Occipital lobe (tissue), 1 donor: ENCODE measurements at regions not wholly inside any gene's neighbourhood (a gene's known extent, or its start where the extent isn't known, plus 50 kb on each side); places are given as distances from the start of the nearest gene placed in this dataset.

ENCODE experiments used
- DNase-seq: peaks from one replicate; lab custom pipeline; 2025; lab: John Stamatoyannopoulos, UW

DNA sequence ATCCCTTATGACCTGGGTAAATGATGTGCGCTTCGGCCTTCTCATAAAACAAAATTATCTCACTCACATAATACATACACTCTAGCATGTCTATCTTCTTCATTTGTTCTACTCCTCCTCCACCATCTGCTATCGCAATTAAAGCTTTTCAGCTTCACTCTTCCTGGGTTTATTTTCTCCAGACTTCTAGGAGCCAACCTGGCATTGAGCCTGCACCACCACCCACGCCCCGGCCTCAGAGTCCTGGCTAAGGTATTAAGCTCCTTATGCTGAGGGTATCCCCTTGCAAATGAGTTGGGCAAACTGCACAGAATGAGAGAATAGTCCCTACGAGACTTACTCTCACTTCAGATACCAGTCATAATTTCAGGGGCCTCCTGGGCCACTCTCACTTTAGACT lies 236.1 kb upstream of the CDH12 start:
- DNase-seq, result no peak

DNA sequence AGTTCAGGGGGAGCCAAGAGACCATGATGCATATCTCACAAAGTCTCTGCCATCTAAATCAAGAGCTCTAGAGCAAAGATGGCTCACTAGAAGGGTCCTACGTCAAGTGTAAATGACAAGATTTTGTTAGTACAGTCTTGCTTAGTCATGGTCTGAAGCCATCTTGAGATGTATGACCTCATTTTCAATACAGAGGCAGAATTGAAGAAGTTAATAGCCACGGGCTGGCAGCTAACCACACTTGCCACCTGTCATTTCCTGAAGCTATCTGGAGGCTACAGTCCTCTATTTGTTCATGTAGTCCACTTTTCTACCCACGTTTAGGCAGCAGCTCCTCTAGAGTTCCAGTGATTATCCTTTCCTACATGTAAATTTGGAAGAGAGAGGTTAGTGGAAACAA lies 231.7 kb upstream of the CDH12 start:
- no peak for DNase-seq

DNA sequence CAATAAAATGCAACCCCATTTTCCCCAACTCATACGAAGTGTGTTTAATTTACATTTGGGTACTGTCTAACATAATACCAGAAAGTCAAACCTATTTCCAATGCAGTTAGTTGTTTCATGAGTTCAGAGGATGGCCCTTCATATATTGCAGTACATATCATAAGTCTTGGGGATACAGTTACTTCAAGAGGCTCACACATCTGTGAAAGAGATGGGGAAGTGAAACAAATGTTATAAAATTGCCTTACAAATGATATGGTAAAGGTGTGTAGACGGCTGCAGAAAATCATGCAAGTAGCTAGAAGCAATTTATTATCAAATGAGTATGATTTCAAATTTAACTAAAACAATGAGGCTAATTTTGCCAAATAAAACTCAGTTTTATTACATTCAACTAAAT lies 219.0 kb upstream of the CDH12 start:
- DNase-seq, result no peak

DNA sequence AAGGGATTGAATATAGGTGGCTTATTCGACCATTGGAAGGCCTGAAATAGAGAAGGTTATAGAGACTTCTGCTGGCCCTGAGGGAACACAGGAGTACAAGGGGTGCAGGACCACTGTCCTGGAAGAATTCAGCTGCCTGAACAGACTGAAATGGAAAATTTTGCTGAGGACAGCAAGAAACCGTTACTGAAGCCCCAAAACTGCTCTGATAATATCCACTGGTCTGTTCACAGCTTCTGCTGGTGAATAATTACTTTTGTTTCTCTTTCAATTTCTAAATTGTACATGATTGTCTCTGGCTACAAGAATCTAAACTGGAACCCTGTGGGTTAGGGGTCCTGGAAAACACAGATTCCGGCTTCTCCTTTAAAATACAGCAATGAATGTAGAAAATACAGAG lies 218.5 kb upstream of the CDH12 start:
- no peak for DNase-seq

DNA sequence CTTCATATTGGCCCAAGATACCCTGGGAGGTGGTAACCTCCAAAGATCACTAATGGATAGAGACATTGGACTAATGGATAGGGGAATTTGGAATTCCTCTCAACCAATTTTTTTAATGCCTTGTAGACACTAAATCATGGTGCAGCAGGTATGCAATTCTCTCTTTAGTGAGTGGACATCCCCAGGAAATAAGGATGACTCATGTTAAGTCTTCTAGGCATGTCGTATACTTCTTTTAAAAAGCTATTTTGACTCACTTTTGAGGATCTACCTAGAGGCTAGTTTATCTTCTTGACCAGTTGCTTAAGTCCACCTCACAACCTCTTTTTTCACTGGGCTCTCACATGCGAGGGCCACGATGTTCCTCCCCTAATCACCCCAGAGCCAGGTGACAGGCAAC lies 211.6 kb upstream of the CDH12 start:
- DNase-seq, result no peak

DNA sequence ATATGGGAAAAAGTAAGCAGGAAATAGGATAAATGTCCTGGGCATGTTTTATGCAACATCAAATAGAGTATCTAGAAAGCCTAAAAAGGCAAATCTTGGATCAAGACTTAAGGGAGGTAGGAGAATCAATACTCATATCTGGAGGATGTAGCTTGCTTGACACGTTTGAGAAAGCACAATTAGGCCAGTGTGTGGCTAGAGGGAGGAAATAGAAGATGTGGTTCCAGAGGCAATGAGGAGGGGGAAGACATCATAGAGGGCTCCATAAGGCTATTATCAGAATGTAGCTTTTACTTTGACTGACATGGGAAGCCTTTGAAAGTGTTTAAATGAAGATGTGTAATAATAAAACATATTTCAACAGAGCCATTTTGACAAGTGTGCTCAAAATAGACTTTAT lies 200.7 kb upstream of the CDH12 start:
- no peak for DNase-seq

DNA sequence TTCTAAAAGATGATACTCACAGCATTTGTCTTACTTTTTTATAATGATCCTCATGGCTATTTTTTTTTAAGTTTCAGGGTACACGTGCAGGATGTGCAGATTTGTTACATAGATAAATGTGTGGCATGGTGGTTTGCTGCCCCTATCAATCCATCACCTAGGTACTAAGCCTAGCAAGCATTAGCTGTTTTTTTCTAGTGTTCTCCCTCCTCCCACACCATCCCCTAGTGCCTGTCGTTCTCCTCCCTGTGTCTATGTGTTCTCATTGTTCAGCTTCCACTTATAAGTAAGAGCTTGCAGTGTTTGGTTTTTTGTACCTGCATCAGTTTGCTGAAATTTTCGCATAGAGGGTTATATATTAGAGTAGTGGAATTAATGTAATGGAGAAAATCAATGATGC lies 189.1 kb upstream of the CDH12 start:
- no peak for DNase-seq

DNA sequence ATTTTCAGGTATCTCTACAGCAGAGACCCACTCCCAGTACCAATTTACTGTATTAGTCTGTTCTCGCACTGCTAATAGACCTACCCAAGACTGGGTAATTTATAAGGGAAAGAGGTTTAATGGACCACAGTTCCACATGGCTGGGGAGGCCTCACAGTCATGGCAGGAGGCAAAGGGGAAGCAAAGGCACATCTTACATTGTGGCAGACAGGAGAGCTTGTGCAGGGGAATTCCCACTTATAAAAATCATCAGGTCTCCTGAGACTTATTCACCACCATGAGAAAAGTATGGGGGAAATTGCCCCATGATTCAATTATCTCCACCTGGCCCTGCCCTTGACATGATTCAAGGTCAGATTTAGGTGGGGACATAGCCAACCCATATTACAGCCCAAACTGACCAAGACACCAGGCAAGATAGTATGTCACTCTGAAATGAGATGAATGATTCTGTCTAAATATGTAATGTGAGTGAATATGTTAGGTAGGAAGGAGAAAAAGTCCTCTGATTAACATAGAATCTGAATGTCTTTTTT lies 182.5 kb upstream of the CDH12 start:
- DNase-seq, result no peak

DNA sequence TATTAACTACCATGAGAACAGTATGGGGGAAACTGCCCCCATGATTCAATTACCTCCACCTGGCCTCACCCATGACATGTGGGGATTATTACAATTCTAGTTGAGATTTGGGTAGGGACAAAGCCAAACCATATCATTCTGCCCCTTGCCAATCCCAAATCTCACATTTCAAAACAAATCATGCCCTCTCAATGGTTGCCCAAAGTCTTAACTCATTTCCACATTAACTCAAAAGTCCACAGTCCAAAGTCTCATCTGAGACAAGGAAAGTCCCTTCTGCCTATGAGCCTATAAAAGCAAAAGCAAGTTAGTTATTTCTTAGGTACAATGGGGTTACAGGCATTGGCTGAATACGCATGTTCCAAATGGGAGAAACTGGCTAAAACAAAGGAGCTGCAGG lies 180.7 kb upstream of the CDH12 start:
- DNase-seq, result no peak

DNA sequence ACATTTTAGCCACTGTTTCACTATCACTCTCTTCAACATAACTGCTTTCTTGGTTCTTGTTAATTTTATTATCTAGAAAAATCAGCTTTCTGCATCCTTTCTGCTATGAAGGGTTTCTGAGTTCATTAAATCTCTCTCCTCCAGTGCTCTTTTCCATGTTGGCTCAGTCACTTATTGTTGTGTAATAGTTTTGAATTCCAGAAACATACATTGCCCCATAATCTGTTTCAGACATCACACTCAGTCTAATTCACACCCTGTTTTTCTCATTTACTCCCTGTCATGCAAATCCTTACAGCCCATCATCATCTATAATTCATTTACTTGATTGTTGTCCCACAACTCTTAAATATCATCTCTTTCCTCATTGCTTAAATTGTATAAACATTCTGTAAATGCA lies 176.1 kb upstream of the CDH12 start:
- DNase-seq, result no peak

DNA sequence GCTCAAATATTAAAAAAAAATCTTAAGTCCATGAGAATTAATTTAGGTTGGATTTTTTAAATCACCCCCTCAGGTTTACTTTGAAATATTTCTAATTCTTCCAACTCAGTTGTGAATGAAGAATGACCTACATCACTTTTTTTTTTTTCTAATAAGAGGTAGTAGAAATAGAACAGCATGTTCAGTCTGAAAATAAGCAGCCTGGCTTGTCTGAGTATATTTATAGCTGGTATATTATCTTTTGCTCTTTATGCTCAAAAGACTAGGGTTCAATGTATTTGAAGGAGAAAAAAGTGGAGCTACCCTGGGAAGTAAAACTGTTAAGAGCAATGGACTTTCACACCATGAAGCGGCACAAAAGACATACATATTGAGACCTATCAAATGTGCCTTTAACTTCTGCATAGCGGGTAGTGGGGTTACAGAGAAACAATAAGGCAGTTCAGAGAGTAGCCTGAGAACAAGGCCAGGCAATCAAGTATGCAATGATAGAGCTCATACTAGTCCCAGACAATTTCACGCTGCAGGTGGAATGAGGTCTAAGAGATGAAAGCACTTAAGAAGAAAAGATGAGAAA lies 175.4 kb upstream of the CDH12 start:
- no peak for DNase-seq

DNA sequence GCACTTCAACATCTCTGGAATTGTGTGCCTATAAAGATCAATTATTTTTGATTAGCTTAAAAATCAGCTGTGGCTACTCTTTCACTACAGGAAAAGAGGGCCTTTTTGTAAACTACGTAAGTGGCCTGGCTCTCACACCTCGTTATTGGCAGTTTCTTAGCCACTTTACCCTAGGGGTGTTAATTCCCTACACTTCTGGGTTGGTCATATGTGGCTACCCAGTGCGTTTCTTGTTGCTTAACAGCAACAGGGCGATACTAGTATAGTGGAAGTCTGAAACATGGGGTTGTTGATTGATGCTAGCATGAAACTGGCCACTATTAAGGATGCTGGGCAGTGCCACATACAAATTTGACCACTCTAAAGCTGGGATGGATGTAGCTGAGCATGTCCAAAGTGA lies 174.7 kb upstream of the CDH12 start:
- no peak for DNase-seq

DNA sequence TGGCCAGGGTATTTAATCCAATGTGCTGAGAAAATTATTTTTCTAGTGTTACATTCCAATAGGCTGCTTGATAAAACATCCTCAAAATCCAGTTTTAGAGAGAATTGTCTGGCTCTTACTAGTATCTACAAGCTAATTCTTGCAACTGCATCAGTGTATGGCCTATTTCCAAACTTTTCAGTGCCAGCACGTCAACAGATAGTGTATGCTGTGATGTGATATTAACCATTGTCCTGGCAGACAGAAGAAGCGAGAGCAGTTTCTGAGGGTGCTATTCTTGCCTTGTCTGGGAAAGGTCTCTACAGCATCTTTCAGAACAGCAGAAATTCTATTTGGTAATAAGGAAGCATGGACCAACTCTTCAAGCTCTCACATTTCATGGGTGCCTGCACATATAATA lies 174.2 kb upstream of the CDH12 start:
- DNase-seq, result no peak

DNA sequence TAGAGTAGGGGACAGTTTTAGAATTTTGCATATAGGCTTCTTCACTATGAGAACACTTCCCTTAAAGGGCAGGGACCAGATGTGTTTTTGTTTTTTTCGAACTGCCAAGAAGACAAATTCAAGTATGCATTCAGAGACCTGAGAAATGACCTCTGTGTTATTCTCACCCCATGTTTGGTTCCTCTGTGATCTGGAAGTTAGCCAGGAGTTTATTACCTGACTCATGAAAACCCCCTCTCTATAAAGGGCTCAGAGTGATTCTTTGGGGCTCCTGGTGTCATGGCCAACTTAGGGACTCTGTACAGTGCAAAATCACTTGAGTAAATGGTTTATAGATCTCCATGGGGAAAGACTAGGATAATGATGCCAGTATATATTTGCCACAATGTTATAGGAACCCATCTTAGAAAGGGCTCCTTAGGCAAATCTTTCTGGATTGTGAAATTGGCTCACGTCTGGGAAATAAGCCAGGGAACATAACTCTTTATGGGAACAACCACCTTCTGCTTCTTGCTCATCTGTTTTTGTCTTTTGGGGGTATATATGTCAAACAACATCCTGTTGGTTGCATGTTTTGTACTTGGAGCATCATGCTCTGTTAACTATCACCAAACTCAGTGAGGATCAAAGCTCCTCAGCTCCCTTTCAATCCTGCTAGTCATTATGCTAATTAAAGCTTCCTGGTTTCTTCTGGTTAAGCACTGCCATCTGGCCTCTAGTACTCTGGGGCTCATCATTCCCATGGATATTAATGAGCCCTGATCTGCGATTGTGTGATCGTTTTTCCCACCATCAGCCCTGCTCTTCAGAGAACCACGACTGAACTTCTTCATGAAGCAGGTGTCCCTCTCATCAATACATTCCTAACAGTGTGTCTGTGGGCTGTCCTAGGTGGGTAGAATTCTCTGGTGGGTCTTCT lies 173.4 kb upstream of the CDH12 start:
- DNase-seq, result no peak

DNA sequence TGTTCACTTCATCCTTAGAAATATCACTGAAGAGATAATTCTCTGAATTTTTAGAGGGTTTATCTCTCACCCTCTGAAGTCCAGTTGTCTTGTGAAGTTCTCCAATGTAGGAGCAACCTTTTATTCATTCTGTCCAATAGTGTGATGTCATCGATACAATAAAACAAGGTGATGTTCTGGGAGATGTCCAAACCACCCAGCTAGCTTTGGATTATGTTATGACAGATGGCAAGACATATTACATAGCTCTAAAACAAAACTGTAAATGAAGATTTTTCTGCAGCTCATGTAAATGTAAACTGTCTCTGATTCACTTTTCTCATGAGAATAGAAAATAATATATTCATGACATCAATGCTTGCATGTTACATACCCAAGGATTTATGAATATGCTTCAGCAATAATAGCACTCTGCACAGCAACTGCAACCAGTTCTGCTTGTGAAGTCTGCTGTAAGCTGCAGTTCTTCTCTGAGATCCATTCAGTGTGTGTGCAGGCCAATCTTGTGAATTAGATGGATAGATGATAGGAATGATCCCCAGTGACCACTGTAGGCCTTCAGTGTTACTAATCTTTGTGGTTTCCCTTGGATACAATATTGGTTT lies 172.6 kb upstream of the CDH12 start:
- no peak for DNase-seq

DNA sequence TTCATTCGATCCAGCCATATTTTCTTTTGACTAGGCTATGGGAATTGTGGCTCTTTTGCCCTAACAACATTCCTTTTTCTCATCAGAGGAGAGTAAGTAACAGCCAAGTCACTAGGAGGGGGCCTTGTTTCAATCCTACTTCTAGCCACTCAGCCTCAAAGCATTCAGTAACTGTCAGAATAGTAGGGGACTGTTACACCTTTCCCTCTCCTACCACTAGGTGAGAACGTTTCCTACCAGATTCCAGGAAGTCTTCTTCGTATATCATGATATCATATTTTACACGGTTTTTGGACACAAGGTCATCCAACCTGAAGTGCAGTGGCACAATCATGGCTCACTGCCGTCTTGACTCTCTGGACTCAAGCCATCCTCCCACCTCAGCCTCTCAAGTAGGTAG lies 171.3 kb upstream of the CDH12 start:
- DNase-seq, result no peak

DNA sequence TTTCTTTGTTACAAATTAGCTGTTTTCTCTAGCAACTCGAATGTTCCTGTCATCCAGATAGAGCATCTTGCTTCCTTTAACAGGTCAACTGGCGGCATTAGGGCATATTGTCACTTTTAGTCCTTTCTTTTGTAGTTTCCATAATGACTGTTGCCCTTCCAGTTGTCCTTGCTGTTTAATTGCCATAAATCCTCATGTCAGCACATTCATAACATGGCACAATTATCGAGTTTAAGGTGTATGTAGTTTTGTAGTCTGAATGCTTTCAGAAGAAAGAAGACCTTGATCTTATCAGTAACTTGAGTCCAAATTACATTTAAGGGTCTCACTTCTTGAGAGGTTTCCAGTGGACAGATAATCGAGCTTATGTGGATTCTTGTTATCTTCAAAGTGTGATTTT lies 161.7 kb upstream of the CDH12 start:
- DNase-seq, result no peak

DNA sequence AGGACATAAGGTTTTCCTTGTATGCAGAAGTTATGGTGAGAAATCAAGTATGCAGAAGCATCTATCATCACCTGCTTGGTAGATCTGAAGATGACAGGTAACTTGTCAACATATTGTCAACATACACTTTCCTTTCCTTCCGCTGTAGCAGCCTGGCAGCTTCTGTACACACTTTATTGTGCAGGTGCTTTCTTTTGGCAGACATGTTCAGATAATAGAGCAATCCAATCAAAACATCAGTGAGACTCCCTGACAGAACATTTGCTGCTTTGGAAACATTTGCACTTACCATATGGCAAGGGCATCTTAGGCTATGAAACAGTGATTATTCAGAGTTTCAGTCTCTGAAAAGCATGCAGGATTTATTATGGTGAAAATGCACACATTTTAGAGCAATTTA lies 161.1 kb upstream of the CDH12 start:
- DNase-seq, result no peak

DNA sequence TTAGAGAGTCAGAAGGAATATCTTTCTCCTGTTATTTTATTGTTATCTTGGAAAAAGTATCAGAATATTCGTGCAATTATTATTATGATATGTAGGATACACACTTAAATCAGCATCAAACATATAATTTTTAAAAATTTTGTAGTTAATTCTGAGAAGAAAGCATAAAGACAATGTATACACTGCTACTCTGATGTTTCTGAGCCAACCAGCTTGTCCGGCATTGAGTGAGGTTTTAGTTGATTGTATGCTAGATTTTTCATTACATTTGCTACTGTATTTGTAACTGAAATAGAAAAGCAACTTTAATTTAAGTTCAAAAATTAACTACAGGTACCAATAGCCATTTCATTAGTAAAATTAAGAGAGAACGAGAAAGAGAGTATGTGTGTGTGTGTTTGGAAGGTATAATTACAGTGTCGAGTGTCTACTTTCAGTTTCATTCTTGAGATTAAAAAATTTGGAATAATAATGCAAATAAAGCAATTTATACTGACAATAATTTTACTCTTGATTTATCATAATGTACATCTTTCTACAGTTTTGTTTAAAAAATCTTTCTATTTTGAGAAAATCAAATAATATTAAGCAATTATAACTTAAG lies 160.4 kb upstream of the CDH12 start:
- no peak for DNase-seq

DNA sequence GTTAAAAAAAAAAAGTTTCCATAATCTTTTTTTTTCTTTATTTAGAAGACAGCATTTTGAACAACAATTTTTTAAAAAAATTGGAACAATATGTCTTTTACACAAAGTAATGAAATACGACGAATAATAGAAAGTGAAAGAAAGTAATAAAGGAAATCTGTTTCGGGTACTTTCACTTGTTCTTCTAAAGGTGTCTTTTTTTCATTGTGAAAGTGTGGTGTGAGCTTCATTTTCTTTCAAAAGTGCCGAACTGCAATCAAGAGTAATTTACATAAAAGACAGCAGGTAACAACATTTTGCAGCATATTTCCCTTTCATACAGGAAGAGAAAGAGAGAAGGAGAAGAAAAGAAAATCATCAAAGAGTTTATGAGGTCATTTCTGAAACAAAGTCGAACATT lies 159.7 kb upstream of the CDH12 start:
- no peak for DNase-seq

DNA sequence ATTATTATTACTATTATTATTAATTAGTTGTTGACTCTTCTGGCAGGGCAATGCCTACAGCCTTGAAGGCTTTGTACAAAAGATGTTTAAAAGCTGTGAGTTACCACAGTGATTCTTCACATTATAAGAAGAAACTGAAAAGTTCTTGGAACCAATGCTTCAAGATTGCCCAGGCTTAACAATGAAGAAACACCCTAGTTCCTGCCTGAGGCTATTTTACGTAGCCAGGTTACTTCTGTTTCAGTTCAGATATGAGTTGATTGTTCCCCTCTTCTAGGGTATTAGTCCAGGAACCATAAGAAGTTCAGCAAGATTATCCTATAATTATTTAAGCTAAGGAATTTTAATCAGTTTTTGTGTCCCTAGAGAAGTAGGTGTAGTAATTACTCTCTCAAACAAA lies 154.6 kb upstream of the CDH12 start:
- DNase-seq, result no peak

DNA sequence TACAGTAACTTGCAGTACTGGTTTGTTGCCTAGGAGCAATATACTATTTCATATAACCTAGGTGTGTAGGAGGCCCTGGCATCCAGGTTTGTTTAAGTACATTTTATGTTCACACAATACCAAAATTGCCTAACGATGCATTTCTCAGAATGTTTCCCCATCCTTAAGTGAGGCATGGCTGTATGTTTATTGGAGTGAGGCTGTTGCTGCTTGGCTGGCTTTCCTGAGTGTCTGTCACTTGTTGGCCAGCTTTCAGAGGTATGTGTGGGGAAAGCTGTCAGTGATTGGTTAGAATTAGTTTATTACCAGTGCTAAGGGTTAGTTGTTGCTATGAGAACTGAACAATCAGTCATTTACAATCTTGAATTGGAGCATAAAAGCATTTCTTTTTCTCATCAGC lies 154.1 kb upstream of the CDH12 start:
- DNase-seq, result no peak
